HepG2 (cell line): ENCODE measurements at regions not wholly inside any gene's neighbourhood (a gene's known extent, or its start where the extent isn't known, plus 50 kb on each side); places are given as distances from the start of the nearest gene placed in this dataset.

Experiments
- ATAD3A ChIP-seq: sonication (generic); formaldehyde crosslinking; IDR thresholded peaks from 2 replicates; pipeline ENCODE4 v1.4.0; 2020; ENCODE audit warnings: missing genetic modification reagents
- GPN1 ChIP-seq: sonication (generic); formaldehyde crosslinking; IDR thresholded peaks from 2 replicates; pipeline ENCODE4 v1.5.1; 2020; ENCODE audit warnings: missing genetic modification reagents, borderline replicate concordance
- MAF1 ChIP-seq: sonication (generic); formaldehyde crosslinking; IDR thresholded peaks from 2 replicates; pipeline ENCODE4 v1.5.0; 2020; ENCODE audit warnings: missing genetic modification reagents, borderline replicate concordance
- RXRB ChIP-seq: IDR thresholded peaks from 2 replicates; pipeline ENCODE4 v1.6.1; 2016; ENCODE audit warnings: borderline replicate concordance, missing genetic modification reagents, missing compliant biosample characterization
- TEAD3 ChIP-seq: optimal IDR thresholded peaks from 2 replicates; pipeline ENCODE3; 2016; ENCODE audit warnings: borderline replicate concordance
- ZNF207 ChIP-seq: fragments of 450-650 bp; IDR thresholded peaks from 2 replicates; pipeline ENCODE4 v1.6.1; 2016; ENCODE audit warnings: antibody characterized with exemption, borderline replicate concordance
- ZNF253 ChIP-seq: sonication (generic); formaldehyde crosslinking; IDR thresholded peaks from 2 replicates; pipeline ENCODE4 v1.8.0; 2022; ENCODE audit warnings: mild to moderate bottlenecking, missing genetic modification reagents, borderline replicate concordance
- TF ChIP-seq, protein P1 (sequence below), 2 experiments: sonication (generic) in 1 of 2; formaldehyde crosslinking in 1 of 2; IDR thresholded peaks; 2 replicates each; pipeline versions ENCODE4 v1.6.1 to v1.9.0; 2014 to 2022; ENCODE audit warnings: antibody characterized with exemption in 1 of 2, borderline replicate concordance in 1 of 2, inconsistent platforms in 1 of 2, low read depth in 1 of 2, missing genetic modification reagents in 1 of 2
- TF ChIP-seq, protein P2 (sequence below): sonication (generic); formaldehyde crosslinking; IDR thresholded peaks from 2 replicates; pipeline ENCODE4 v1.9.0; 2021; ENCODE audit warnings: missing genetic modification reagents, borderline replicate concordance
- TF ChIP-seq, protein P3 (sequence below): sonication (generic); formaldehyde crosslinking; IDR thresholded peaks from 2 replicates; pipeline ENCODE4 v1.4.0; 2020; ENCODE audit warnings: mild to moderate bottlenecking, missing genetic modification reagents

DNA sequence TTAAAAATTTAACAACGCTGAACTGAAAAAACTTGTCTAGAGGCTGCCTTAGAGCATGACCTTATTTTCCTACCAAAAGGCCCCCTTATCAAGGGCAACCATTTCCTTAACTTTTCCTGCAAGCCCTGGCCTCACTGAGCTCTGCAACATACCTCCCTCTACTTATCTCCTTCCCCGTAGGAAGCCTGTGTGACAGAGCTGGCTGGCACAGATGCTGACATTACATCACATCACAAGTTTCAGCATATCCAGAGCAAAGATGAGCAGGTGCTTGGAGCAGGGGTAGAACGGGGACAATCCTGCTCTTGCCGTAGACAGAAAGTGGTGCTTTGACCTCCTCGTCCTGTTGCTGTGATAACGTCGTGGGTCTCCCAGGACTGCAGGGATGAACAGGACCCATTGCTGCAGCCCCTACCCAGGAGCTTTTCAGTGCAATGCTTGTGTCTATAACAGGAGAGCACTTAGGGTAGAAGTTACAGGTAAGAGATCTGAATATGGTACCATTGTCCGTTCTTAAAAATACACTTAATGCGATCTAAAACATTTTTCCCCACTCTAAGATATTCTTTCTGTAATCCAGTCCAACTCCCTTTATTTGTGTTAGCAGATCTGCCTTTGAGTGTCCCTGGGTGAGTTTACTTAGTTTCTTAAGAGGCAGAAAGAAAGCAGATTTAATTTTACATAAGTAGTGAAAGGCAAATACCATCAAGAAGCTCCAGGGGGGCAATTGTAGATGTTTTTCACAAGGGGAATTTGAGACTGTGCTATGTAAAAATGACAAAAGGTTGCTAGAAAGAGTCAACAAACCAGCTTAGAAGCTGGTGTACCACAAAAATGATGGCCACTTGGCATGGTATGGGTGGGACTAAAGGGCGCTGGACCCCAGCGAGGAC lies 101.9 kb upstream of the EFNA5 start (continued):
- TF ChIP-seq, protein P1, sequence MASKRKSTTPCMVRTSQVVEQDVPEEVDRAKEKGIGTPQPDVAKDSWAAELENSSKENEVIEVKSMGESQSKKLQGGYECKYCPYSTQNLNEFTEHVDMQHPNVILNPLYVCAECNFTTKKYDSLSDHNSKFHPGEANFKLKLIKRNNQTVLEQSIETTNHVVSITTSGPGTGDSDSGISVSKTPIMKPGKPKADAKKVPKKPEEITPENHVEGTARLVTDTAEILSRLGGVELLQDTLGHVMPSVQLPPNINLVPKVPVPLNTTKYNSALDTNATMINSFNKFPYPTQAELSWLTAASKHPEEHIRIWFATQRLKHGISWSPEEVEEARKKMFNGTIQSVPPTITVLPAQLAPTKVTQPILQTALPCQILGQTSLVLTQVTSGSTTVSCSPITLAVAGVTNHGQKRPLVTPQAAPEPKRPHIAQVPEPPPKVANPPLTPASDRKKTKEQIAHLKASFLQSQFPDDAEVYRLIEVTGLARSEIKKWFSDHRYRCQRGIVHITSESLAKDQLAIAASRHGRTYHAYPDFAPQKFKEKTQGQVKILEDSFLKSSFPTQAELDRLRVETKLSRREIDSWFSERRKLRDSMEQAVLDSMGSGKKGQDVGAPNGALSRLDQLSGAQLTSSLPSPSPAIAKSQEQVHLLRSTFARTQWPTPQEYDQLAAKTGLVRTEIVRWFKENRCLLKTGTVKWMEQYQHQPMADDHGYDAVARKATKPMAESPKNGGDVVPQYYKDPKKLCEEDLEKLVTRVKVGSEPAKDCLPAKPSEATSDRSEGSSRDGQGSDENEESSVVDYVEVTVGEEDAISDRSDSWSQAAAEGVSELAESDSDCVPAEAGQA (IDR thresholded peaks at IDR 0.05; ENCODE audit: low read depth), result no peak
- TF ChIP-seq, protein P1 (CRISPR knock-in tag; IDR thresholded peaks at IDR 0.05; ENCODE audit: borderline replicate concordance), result no peak
- no peak for TF ChIP-seq ZNF253 (CRISPR knock-in tag)
- TF ChIP-seq TEAD3 (CRISPR knock-in tag), result no peak
- no peak for TF ChIP-seq ATAD3A (CRISPR knock-in tag)
- TF ChIP-seq GPN1 (CRISPR knock-in tag), result no peak
- TF ChIP-seq MAF1 (CRISPR knock-in tag), result no peak
- TF ChIP-seq, protein P2, sequence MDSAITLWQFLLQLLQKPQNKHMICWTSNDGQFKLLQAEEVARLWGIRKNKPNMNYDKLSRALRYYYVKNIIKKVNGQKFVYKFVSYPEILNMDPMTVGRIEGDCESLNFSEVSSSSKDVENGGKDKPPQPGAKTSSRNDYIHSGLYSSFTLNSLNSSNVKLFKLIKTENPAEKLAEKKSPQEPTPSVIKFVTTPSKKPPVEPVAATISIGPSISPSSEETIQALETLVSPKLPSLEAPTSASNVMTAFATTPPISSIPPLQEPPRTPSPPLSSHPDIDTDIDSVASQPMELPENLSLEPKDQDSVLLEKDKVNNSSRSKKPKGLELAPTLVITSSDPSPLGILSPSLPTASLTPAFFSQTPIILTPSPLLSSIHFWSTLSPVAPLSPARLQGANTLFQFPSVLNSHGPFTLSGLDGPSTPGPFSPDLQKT, result no peak
- TF ChIP-seq ZNF207, result no peak
- no peak for TF ChIP-seq RXRB (CRISPR knock-in tag)
- TF ChIP-seq, protein P3, sequence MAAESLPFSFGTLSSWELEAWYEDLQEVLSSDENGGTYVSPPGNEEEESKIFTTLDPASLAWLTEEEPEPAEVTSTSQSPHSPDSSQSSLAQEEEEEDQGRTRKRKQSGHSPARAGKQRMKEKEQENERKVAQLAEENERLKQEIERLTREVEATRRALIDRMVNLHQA (CRISPR knock-in tag), result no peak
